ENCODE measurements at regions not wholly inside any gene's neighbourhood (a gene's known extent, or its start where the extent isn't known, plus 50 kb on each side); places are given as distances from the start of the nearest gene placed in this dataset.
A peak's percentile ranks its signal among the peaks of the same experiment; 100 is the strongest.

- no peak for TF ChIP-seq CTCF (IDR thresholded peaks at IDR 0.05; ENCODE audit: low read depth, low read length, missing control alignments)
- no peak for DNase-seq (ENCODE audit: extremely low read depth, low read depth)
These were observed 291.7 kb upstream of the KCNN2 start for GRCh38 chr5:114070093-114070722.

GRCh38 chr5:114089259-114089658, 272.6 kb upstream of the KCNN2 start:
- H3K4me3 ChIP-seq (replicated peaks; ENCODE audit: low read depth, low read length): no peak overlapping the region
- TF ChIP-seq CTCF (IDR thresholded peaks at IDR 0.05; ENCODE audit: low read depth, low read length, missing control alignments): no peak
- DNase-seq (ENCODE audit: extremely low read depth, low read depth): no peak

More at GRCh38 chr5:114070093-114070722, 291.7 kb upstream of the KCNN2 start:
- no peak overlapping the region for H3K4me3 ChIP-seq (replicated peaks; ENCODE audit: low read depth, low read length)

DNA sequence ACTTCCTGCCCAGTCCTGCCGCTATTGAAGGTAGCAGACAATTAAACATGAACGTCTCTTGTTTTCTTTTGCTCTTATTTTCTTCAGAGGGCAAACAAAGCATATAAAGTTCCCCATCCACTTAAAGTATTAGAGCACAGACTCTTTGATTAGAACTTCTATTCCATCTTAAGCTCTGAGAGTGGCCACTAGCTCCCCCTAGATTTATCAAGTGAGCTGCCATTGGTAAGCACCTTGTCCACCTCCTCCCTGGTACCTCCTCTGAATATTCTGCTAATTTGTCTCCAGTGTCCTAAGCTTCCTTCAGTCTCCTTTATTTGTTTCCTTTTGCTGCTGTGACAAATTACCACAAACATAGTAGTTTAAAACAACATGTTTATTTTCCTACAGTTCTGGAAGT, 264.3 kb upstream of the KCNN2 start:
- no peak for TF ChIP-seq CTCF (IDR thresholded peaks at IDR 0.05; ENCODE audit: low read depth, low read length, missing control alignments)
- DNase-seq (ENCODE audit: extremely low read depth, low read depth): no peak
- H3K4me3 ChIP-seq (replicated peaks; ENCODE audit: low read depth, low read length): no peak overlapping the region

DNA sequence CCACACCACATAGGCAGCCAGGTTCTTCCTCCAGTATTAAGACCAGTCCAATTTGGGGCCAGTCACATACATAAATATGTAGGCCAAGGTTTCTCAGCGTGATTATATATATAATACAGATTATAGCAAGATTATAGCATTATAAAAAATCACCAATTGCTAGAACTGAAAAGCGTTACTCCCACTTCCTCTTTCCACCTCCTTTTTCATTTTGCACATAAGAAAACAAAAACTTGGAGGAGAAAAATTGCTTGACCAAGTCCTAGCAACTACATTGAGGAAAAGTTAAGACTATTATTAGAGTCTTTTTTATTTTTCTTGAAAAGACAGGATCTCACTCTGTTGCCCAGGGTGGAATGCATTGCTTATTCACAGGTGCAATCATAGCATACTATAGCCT, 262.7 kb upstream of the KCNN2 start:
- no peak for TF ChIP-seq CTCF (IDR thresholded peaks at IDR 0.05; ENCODE audit: low read depth, low read length, missing control alignments)
- no peak overlapping the region for H3K4me3 ChIP-seq (replicated peaks; ENCODE audit: low read depth, low read length)
- no peak for DNase-seq (ENCODE audit: extremely low read depth, low read depth)

- peak; percentile 48 for TF ChIP-seq CTCF (IDR thresholded peaks at IDR 0.05; ENCODE audit: low read depth, low read length, missing control alignments)
- H3K4me3 ChIP-seq (replicated peaks; ENCODE audit: low read depth, low read length): no peak overlapping the region
- peak; percentile 43 for DNase-seq (ENCODE audit: extremely low read depth, low read depth)
These were observed 260.7 kb upstream of the KCNN2 start for GRCh38 chr5:114101153-114101552.

DNA sequence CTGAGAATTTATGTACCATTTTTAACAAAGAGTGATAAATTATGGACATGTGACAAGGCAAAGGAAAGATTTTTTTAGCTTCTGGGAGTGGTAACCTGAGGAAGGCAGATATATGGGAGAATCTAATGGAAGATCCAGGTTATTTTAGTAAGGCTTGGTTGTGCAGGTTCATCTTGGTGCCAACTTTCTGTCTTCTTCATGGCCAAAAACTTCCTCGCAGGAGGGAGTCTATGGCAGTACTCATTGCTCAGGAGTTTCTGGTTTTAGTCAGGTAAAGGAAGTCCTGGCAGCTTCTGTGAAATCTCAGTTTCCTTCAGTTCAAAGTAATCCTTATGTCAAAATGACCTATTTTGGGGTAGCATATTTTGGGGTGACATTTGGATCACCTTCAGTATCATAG, 248.3 kb upstream of the KCNN2 start:
- H3K4me3 ChIP-seq (replicated peaks; ENCODE audit: low read depth, low read length): no peak overlapping the region
- no peak for DNase-seq (ENCODE audit: extremely low read depth, low read depth)
- TF ChIP-seq CTCF (IDR thresholded peaks at IDR 0.05; ENCODE audit: low read depth, low read length, missing control alignments): no peak

- H3K4me3 ChIP-seq (replicated peaks; ENCODE audit: low read depth, low read length): no peak overlapping the region
- no peak for TF ChIP-seq CTCF (IDR thresholded peaks at IDR 0.05; ENCODE audit: low read depth, low read length, missing control alignments)
- no peak for DNase-seq (ENCODE audit: extremely low read depth, low read depth)
These were observed 244.9 kb upstream of the KCNN2 start for GRCh38 chr5:114116981-114117380.

Data from HFF-Myc (cell line).